ENCODE measurements at regions not wholly inside any gene's neighbourhood (a gene's known extent, or its start where the extent isn't known, plus 50 kb on each side); places are given as distances from the start of the nearest gene placed in this dataset.

GRCh38 chr9:104351726-104352125 is 152.3 kb upstream of the OR13F1 start:
- Histone ChIP-seq H3K9me1 (replicated peaks; ENCODE audit: control insufficient read depth, extremely low read depth, insufficient read depth, low read length) (no peaks in the 10 kb centered on the region), H2AFZ (ENCODE audit: low read depth, low read length) (no peak overlapping the region), H4K20me1 (replicated peaks; ENCODE audit: control insufficient read depth, extremely low read depth, insufficient read depth, low read length) (no peaks in the 10 kb centered on the region), H3K4me3 (replicated peaks in 1 of 3; ENCODE audit: insufficient read depth in 1 of 3, low read depth in 1 of 3, low read length in 3 of 3) (no peak overlapping the region), H3K4me1 (ENCODE audit: control insufficient read depth, extremely low read depth, insufficient read depth, low read length) (no peaks in the 10 kb centered on the region), H3K79me2 (ENCODE audit: control insufficient read depth, insufficient read depth, low read length) (no peaks in the 10 kb centered on the region), H3K9ac (replicated peaks; ENCODE audit: extremely low read depth, insufficient read depth, low read length) (no peak overlapping the region), H3K27me3 (ENCODE audit: control insufficient read depth in 2 of 2, insufficient read depth in 2 of 2, low read length in 2 of 2) (no peaks in the 10 kb centered on the region), H3K9me3 (replicated peaks; ENCODE audit: control insufficient read depth, insufficient read depth, low read length) (no peaks in the 10 kb centered on the region), H3K36me3 (ENCODE audit: control insufficient read depth in 2 of 2, extremely low read depth in 1 of 2, insufficient read depth in 2 of 2, low read length in 2 of 2) (no peaks in the 10 kb centered on the region), H3K4me2 (ENCODE audit: insufficient read depth, low read length) (no peak overlapping the region), H3K27ac (ENCODE audit: insufficient read depth, low read depth, low read length) (no peak overlapping the region)
- CTCF ChIA-PET, result no interaction called here
- dilution Hi-C loops (cut with MboI; ENCODE audit: extremely low pct_ligation_motif_present, low sequenced_read_pairs), result no loop called here
- POLR2A ChIA-PET, result no interaction called here
- no TSS peak for BruUV-seq (replicated peaks)
- no peak for FAIRE-seq
- no peak for TF ChIP-seq JUN (IDR thresholded peaks at IDR 0.05; ENCODE audit: borderline replicate concordance, insufficient read depth, insufficient read length, low read depth)
- TF ChIP-seq CTCF (IDR thresholded peaks at IDR 0.05; ENCODE audit: extremely low read depth in 1 of 2, insufficient read depth in 1 of 2, low read depth in 1 of 2, low read length in 2 of 2), result no peak
- no peak for TF ChIP-seq FOS (IDR thresholded peaks at IDR 0.05; ENCODE audit: borderline replicate concordance, insufficient read depth, low read length)
- no peak for TF ChIP-seq POLR2A (IDR thresholded peaks at IDR 0.05; ENCODE audit: low read depth, low read length)
- TF ChIP-seq GATA2 (IDR thresholded peaks at IDR 0.05; ENCODE audit: insufficient read depth, insufficient read length, low read depth, low read length), result no peak
- intact Hi-C loops (cut with micrococcal nuclease), result no loop called here
- no peak for DNase-seq (ENCODE audit: low read depth, low spot score)

GRCh38 chr9:104361207-104361606 is 142.9 kb upstream of the OR13F1 start:
- no peak overlapping the region for H2AFZ ChIP-seq (ENCODE audit: low read depth, low read length)
- no peak overlapping the region for H3K9ac ChIP-seq (replicated peaks; ENCODE audit: extremely low read depth, insufficient read depth, low read length)
- no peaks in the 10 kb centered on the region for H3K36me3 ChIP-seq (ENCODE audit: control insufficient read depth in 2 of 2, extremely low read depth in 1 of 2, insufficient read depth in 2 of 2, low read length in 2 of 2)
- H3K9me3 ChIP-seq (replicated peaks; ENCODE audit: control insufficient read depth, insufficient read depth, low read length), result no peaks in the 10 kb centered on the region
- H3K79me2 ChIP-seq (ENCODE audit: control insufficient read depth, insufficient read depth, low read length), result no peaks in the 10 kb centered on the region
- dilution Hi-C loops (cut with MboI; ENCODE audit: extremely low pct_ligation_motif_present, low sequenced_read_pairs), result no loop called here
- no peak overlapping the region for H3K27ac ChIP-seq (ENCODE audit: insufficient read depth, low read depth, low read length)
- H3K4me3 ChIP-seq (replicated peaks in 1 of 3; ENCODE audit: insufficient read depth in 1 of 3, low read depth in 1 of 3, low read length in 3 of 3), result no peak overlapping the region
- CTCF ChIA-PET, result no interaction called here
- FAIRE-seq (no peak), DNase-seq (ENCODE audit: low read depth, low spot score) (no peak)
- no peaks in the 10 kb centered on the region for H3K9me1 ChIP-seq (replicated peaks; ENCODE audit: control insufficient read depth, extremely low read depth, insufficient read depth, low read length)
- POLR2A ChIA-PET, result no interaction called here
- H4K20me1 ChIP-seq (replicated peaks; ENCODE audit: control insufficient read depth, extremely low read depth, insufficient read depth, low read length), result no peaks in the 10 kb centered on the region
- no peak overlapping the region for H3K4me2 ChIP-seq (ENCODE audit: insufficient read depth, low read length)
- intact Hi-C loops (cut with micrococcal nuclease), result no loop called here
- H3K4me1 ChIP-seq (ENCODE audit: control insufficient read depth, extremely low read depth, insufficient read depth, low read length), result no peaks in the 10 kb centered on the region
- H3K27me3 ChIP-seq (ENCODE audit: control insufficient read depth in 2 of 2, insufficient read depth in 2 of 2, low read length in 2 of 2), result no peaks in the 10 kb centered on the region
- BruUV-seq (replicated peaks), result no TSS peak
- TF ChIP-seq GATA2 (IDR thresholded peaks at IDR 0.05; ENCODE audit: insufficient read depth, insufficient read length, low read depth, low read length) (no peak), POLR2A (IDR thresholded peaks at IDR 0.05; ENCODE audit: low read depth, low read length) (no peak), JUN (IDR thresholded peaks at IDR 0.05; ENCODE audit: borderline replicate concordance, insufficient read depth, insufficient read length, low read depth) (no peak), CTCF (IDR thresholded peaks at IDR 0.05; ENCODE audit: extremely low read depth in 1 of 2, insufficient read depth in 1 of 2, low read depth in 1 of 2, low read length in 2 of 2) (no peak), MAX (IDR thresholded peaks at IDR 0.05; ENCODE audit: insufficient read depth, insufficient read length) (no peak), MYC (IDR thresholded peaks at IDR 0.05; ENCODE audit: low read depth, low read length) (no peak), EZH2 (IDR thresholded peaks at IDR 0.05; ENCODE audit: borderline replicate concordance, low read depth, low read length, severe bottlenecking) (no peak), POLR2AphosphoS5 (IDR thresholded peaks at IDR 0.05; ENCODE audit: insufficient read depth, low read depth, low read length) (no peak)

Data from endothelial cell of umbilical vein (primary cell).